T47D (cell line): ENCODE measurements at regions not wholly inside any gene's neighbourhood (a gene's known extent, or its start where the extent isn't known, plus 50 kb on each side); places are given as distances from the start of the nearest gene placed in this dataset.

Source experiments
- DNase-seq, 2 experiments: peaks; one replicate each; pipeline versions ENCODE4 v3.0.0 to v3.0.0-alpha.2; 2011 to 2012; ENCODE audit warnings: low read depth in 1 of 2, low spot score in 1 of 2
- JUND ChIP-seq: IDR thresholded peaks from 2 replicates; pipeline ENCODE4 v1.6.1; 2012; ENCODE audit warnings: low read depth
- in situ Hi-C: cut with HindIII; loops from 2 replicates; pipeline ENCODE4 v1.10.0; 2016; ENCODE audit warnings: low sequenced_read_pairs, low pct_unique_long_range_greater_than_20kb

GRCh38 chr4:123317211-123317610 is 79.4 kb upstream of the SPRY1 start:
- in situ Hi-C loops = no loop called here
- DNase-seq = peak in 1 of 2 experiments; percentile 51
- no peak for TF ChIP-seq JUND

- no peak for DNase-seq
- no peak for TF ChIP-seq JUND
These were observed 77.0 kb upstream of the SPRY1 start for GRCh38 chr4:123319639-123320038.

DNA sequence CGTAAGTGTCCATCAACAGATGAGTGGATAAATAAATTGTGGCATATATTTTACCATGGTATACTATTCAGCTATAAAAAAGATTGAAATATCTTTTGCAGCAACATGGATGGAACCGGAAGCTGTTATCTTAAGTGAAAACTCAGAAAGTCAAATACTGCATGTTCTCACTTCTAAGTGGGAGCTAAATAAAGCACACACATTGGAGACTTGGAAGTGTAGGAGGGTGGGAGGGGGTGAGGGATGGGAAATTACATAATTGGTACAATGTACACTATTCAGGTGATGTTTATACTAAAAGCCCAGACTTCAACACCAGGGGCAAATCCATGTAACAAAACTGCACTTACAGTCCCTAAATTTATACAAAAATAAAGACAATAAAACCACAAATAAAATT is 72.6 kb upstream of the SPRY1 start:
- DNase-seq = no peak
- no peak for TF ChIP-seq JUND
- in situ Hi-C loops = no loop called here

More at GRCh38 chr4:123319639-123320038, 77.0 kb upstream of the SPRY1 start:
- in situ Hi-C loops = no loop called here

DNA sequence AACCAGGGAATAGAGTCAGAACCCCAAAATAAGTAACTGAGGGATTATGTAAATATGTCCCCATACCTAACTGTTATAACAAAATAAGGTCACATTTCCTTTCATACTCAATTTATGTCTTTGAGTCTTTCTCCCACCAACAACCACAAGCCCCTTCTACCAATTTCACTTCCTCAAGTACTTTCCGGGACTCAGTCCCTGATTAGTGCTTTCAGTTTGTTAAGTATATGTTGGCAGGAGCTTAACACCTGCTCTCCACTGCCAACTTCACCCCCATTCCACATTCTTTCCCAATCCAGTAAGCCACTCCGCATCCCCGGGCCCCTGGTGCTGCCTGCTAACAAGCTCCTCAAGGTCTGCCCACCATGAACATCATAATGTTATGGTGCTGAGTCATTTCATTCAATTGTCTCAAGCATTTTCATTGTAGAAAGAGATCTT is 71.3 kb upstream of the SPRY1 start:
- DNase-seq = no peak
- TF ChIP-seq JUND = no peak
- in situ Hi-C loops = no loop called here

GRCh38 chr4:123327346-123327745 is 69.2 kb upstream of the SPRY1 start:
- in situ Hi-C loops = no loop called here
- TF ChIP-seq JUND = no peak

DNA sequence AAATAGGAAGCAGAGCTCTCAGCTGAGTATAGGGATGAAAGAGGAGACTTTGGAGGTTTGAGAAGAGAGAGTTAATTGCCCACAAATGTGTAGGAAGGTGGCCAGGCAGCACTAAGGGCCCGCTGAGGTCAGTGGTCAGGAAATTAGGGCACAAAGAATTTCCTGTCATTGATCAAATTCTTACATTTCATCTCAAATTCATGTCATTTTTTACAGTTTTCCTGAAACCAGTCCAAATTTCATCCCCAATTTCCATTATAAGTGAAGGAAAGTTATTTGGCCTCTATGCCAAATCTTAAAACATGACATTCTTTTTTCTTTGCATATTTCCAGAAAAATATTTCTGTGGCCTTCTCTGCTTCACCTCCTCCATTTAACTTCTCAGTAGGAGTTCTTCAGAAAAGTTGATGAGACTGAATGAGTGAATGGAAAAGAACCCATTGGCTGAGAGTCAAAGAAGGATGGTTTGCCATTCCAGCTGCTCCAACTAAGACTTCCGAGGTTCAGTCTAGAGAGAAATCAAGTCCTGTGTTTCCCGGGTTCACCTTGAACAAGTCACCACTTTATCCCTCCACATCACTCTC is 68.7 kb upstream of the SPRY1 start:
- in situ Hi-C loops = no loop called here
- no peak for TF ChIP-seq JUND
- DNase-seq = no peak

More at GRCh38 chr4:123327346-123327745, 69.2 kb upstream of the SPRY1 start:
- no peak for DNase-seq

DNA sequence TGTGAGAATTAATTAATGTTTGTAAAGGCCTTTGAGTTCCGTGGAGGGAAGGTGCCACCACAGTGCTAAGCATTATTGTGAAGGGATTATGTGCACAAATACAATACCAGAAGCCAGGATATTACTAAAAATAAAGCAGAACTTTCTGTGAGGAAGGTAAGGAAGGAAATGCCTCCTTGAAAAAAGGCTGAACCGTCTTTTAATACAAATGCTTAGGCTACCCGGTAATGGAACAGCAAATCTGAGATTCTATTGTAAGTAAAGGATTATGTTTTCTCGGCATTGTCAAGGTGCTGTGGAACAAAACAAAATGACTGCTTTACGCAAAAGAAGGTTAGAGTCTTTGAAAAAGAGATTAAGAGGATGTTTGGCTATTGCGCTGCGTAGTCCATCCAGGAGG is 57.9 kb upstream of the SPRY1 start:
- in situ Hi-C loops = no loop called here
- no peak for DNase-seq
- TF ChIP-seq JUND = no peak

- in situ Hi-C loops = no loop called here
- no peak for DNase-seq
- no peak for TF ChIP-seq JUND
These were observed 56.9 kb upstream of the SPRY1 start for GRCh38 chr4:123339507-123340380.

- in situ Hi-C loops = no loop called here
- no peak for DNase-seq
- TF ChIP-seq JUND = no peak
These were observed 56.3 kb upstream of the SPRY1 start for GRCh38 chr4:123340381-123340701.

DNA sequence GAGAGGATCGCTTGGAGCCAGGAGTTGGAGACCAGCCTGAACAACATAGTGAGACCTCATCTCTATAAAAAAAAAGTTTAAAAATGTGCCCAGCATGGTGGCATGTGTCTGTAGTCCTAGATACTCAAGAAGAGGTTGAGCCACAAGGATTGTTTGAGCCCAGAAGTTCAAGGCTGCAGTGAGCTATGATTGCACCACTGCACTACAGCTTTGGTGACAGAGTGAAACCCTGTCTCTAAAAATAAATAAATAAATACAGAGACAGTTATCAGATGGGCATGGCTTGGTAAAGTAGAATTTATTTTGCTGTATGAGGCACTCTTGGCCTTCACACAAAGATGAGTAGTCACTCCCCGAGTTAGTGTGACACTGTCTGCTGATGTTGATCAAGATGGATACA is 54.1 kb upstream of the SPRY1 start:
- TF ChIP-seq JUND = no peak

DNA sequence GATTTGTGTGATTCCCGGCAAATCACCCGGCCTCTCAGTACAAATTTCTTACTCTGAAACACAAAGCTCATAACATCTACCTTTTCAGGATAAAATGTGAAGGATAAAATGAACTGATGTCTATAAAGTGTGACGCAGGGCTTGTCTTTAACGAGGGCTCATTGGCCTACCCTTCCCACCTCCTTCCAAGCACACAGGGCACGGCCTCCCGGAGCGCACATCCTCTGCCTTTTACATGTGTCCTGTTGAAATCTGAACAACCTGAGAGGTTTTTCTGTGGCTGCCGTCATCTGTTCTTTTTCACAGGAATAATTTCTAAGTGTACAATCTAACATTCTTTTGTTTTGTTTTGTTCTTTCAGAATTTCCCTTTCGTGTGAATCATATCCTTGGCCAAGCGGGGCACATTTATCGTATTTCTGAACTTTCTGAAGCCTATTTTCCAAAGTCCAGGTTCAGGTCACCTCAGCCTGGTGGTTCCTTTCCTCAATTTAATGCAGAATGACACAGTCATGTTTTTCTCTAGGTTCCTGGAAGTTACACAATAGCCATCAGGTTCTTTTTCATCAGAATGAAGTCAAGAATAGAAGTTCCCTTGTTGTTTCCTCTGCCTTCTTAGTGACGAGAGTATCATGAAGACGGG is 53.1 kb upstream of the SPRY1 start:
- no peak for DNase-seq
- TF ChIP-seq JUND = no peak
- in situ Hi-C loops = no loop called here

More for the DNA sequence above, 54.1 kb upstream of the SPRY1 start:
- in situ Hi-C loops = no loop called here
- DNase-seq = peak in 1 of 2 experiments; percentile 16

DNA sequence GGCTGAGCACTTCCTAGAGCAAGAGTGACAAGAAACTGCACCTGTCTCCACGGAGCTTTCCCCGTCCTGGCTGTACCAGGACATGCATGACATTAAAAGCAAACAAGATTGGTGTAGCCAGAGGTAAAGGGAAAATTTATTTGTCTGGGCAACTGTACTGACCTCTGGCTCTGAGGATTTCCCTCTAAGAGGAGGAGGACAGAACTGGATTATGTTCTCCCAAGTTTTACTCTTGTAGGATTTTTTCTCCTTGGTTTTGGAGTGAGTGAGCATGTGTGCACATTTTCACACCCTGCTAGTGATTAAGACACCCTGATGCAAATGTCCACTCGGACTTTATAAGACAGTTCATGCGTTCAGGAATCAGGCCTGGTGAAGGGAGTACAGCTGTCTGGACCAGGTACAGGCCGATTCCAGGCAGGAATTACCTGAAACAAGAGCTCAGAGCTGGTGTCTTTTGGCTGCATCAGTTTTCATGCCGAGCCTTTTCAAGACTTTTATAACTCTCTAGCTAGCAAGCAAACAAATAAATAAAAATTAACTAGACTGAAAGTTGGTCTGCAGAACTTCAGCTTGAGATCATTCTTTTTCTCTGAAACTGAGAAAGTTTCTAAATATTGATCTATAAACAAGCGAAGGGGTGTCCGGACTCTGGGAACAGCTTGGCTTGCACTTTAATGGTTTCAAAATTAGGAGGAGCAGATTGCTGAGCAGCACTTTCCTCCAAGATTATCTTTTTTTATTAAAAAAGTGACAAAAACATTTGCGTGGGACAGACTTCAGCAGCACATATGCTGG is 51.3 kb upstream of the SPRY1 start:
- DNase-seq = no peak
- in situ Hi-C loops = no loop called here
- TF ChIP-seq JUND = no peak
